Panc1 (cell line): ENCODE measurements at regions not wholly inside any gene's neighbourhood (a gene's known extent, or its start where the extent isn't known, plus 50 kb on each side); places are given as distances from the start of the nearest gene placed in this dataset.

Experiments
- POLR2AphosphoS5 ChIP-seq: IDR thresholded peaks from 2 replicates; pipeline ENCODE4 v1.6.1; 2012; ENCODE audit warnings: mild to moderate bottlenecking, low read depth, low read length, moderate library complexity
- SIN3A ChIP-seq: IDR thresholded peaks from 2 replicates; pipeline ENCODE4 v1.6.1; 2012; ENCODE audit warnings: low read depth, mild to moderate bottlenecking, low read length, moderate library complexity, borderline replicate concordance; ENCODE audit not compliant: insufficient read depth
- TCF7L2 ChIP-seq: IDR thresholded peaks from 2 replicates; pipeline ENCODE4 v1.6.1; 2011; ENCODE audit warnings: mild to moderate bottlenecking, low read depth, low read length, inconsistent platforms
- TF ChIP-seq, protein P1 (sequence below): fragments of 450-650 bp; IDR thresholded peaks from 2 replicates; pipeline ENCODE4 v1.5.1; 2017; ENCODE audit warnings: mild to moderate bottlenecking
- TF ChIP-seq, protein P2 (sequence below), 2 experiments: IDR thresholded peaks; 2 replicates each; pipeline ENCODE4 v1.6.1; 2011 to 2012; ENCODE audit warnings: low read depth in 2 of 2, control low read depth in 1 of 2, low read length in 1 of 2, mild to moderate bottlenecking in 1 of 2, moderate library complexity in 1 of 2; ENCODE audit not compliant: insufficient read depth in 1 of 2

DNA sequence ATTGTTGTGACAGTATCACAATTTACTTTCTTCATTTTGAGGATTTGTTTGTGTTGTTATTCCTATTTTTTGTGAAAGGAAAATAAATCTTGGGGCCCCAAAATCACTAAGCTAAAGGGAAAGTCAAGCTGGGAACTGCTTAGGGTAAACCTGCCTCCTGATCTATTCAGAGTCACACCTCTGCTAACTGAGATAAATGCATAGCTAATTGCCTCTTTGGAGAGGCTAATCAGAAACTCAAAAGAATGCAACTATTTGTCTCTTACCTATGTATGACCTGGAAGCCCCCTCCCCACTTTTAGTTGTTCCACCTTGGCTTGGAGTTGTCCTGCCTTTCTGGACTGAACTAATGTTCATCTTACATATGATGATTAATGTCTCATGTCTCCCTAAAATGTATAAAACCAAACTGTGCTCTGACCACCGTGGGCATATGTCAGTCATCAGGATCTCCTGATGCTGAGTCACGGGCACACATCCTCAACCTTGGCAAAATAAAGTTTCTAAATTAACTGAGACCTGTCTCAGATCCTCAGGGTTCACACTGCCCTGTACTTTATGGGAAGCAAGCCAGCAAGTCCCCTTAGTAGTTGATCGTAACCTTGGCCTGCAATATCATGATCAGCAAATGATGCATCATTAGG, 523.2 kb upstream of the GOLIM4 start:
- TF ChIP-seq, protein P1, sequence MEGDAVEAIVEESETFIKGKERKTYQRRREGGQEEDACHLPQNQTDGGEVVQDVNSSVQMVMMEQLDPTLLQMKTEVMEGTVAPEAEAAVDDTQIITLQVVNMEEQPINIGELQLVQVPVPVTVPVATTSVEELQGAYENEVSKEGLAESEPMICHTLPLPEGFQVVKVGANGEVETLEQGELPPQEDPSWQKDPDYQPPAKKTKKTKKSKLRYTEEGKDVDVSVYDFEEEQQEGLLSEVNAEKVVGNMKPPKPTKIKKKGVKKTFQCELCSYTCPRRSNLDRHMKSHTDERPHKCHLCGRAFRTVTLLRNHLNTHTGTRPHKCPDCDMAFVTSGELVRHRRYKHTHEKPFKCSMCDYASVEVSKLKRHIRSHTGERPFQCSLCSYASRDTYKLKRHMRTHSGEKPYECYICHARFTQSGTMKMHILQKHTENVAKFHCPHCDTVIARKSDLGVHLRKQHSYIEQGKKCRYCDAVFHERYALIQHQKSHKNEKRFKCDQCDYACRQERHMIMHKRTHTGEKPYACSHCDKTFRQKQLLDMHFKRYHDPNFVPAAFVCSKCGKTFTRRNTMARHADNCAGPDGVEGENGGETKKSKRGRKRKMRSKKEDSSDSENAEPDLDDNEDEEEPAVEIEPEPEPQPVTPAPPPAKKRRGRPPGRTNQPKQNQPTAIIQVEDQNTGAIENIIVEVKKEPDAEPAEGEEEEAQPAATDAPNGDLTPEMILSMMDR: no peak
- TF ChIP-seq TCF7L2 (no peak), POLR2AphosphoS5 (no peak), SIN3A (no peak)
- TF ChIP-seq, protein P2, sequence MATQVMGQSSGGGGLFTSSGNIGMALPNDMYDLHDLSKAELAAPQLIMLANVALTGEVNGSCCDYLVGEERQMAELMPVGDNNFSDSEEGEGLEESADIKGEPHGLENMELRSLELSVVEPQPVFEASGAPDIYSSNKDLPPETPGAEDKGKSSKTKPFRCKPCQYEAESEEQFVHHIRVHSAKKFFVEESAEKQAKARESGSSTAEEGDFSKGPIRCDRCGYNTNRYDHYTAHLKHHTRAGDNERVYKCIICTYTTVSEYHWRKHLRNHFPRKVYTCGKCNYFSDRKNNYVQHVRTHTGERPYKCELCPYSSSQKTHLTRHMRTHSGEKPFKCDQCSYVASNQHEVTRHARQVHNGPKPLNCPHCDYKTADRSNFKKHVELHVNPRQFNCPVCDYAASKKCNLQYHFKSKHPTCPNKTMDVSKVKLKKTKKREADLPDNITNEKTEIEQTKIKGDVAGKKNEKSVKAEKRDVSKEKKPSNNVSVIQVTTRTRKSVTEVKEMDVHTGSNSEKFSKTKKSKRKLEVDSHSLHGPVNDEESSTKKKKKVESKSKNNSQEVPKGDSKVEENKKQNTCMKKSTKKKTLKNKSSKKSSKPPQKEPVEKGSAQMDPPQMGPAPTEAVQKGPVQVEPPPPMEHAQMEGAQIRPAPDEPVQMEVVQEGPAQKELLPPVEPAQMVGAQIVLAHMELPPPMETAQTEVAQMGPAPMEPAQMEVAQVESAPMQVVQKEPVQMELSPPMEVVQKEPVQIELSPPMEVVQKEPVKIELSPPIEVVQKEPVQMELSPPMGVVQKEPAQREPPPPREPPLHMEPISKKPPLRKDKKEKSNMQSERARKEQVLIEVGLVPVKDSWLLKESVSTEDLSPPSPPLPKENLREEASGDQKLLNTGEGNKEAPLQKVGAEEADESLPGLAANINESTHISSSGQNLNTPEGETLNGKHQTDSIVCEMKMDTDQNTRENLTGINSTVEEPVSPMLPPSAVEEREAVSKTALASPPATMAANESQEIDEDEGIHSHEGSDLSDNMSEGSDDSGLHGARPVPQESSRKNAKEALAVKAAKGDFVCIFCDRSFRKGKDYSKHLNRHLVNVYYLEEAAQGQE (IDR thresholded peaks at IDR 0.05; ENCODE audit: insufficient read depth in 1 of 2, low read depth in 2 of 2, low read length in 1 of 2): no peak
